GM06990 (cell line): ENCODE measurements at regions not wholly inside any gene's neighbourhood (a gene's known extent, or its start where the extent isn't known, plus 50 kb on each side); places are given as distances from the start of the nearest gene placed in this dataset.

ENCODE experiments used
- DNase-seq: peaks from one replicate; pipeline ENCODE4 v3.0.0-alpha.2; 2011; ENCODE audit not compliant: insufficient read length; ENCODE audit errors: extremely low read depth
- H3K27me3 ChIP-seq: replicated peaks from 2 replicates; pipeline ENCODE4 v1.6.0; 2011; ENCODE audit warnings: low read length; ENCODE audit not compliant: control insufficient read depth, insufficient read depth
- H3K36me3 ChIP-seq: 2 replicates; pipeline ENCODE4 v1.5.1; 2011; ENCODE audit warnings: low read length; ENCODE audit not compliant: control insufficient read depth, insufficient read depth
- H3K4me3 ChIP-seq: replicated peaks from 2 replicates; pipeline ENCODE4 v1.5.1; 2011; ENCODE audit warnings: low read depth, mild to moderate bottlenecking, control low read depth, low read length
- CTCF ChIP-seq: IDR thresholded peaks from 2 replicates; pipeline ENCODE4 v1.5.1; 2011; ENCODE audit warnings: low read length, control low read depth, mild to moderate bottlenecking, inconsistent platforms; ENCODE audit not compliant: insufficient read depth, poor library complexity, severe bottlenecking

GRCh38 chr4:171430495-171430894 is 382.7 kb upstream of the GALNTL6 start:
- no peak for DNase-seq
- H3K27me3 ChIP-seq = no peaks in the 10 kb centered on the region
- H3K4me3 ChIP-seq = no peak overlapping the region
- no peaks in the 10 kb centered on the region for H3K36me3 ChIP-seq
- no peak for TF ChIP-seq CTCF

- TF ChIP-seq CTCF = no peak
- Histone ChIP-seq H3K36me3 (no peaks in the 10 kb centered on the region), H3K4me3 (no peak overlapping the region), H3K27me3 (no peaks in the 10 kb centered on the region)
- no peak for DNase-seq
Observed at GRCh38 chr4:171397175-171397574, 416.0 kb upstream of the GALNTL6 start.

DNA sequence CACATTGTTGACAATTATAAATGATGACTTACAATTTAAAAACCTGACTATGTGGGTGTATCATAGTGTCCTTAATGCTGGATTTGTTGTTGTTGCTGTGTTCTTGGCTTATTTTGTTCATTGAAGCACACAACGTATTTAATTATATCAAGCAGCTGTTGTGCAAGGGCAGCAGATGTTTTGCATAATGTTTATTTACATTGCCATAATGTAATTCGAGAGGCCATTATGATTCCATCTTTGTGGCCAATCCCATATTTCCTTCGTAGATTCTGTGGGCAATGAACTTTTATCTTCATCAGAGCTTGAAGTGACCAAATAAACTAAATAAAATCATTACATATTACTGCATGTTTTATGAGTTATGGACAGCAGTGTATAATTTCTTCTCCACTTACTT is 422.6 kb upstream of the GALNTL6 start:
- DNase-seq = no peak
- TF ChIP-seq CTCF = no peak
- H3K4me3 ChIP-seq = no peak overlapping the region

DNA sequence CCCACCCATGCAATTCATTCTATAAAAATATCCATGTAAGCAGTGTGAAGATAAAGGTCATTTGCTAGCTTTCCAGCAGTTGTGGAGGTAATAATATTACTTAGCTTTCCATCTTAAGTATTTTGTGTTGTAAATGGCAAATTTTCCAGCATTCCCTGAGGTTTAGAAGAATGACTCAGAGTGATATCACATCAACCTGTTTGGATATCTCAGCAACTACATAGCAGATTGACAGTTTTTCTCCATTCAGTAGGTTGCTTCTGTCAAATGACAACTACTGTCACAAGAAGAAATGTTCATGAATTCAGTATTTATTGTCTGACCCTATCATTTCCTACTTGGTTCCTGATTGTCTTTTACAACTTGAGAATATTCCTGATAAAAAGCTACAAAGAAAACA is 434.9 kb upstream of the GALNTL6 start:
- Histone ChIP-seq H3K36me3 (no peaks in the 10 kb centered on the region), H3K27me3 (no peaks in the 10 kb centered on the region), H3K4me3 (no peak overlapping the region)
- DNase-seq = no peak
- TF ChIP-seq CTCF = no peak

More for the DNA sequence above, 422.6 kb upstream of the GALNTL6 start:
- Histone ChIP-seq H3K36me3 (no peaks in the 10 kb centered on the region), H3K27me3 (no peaks in the 10 kb centered on the region)

DNA sequence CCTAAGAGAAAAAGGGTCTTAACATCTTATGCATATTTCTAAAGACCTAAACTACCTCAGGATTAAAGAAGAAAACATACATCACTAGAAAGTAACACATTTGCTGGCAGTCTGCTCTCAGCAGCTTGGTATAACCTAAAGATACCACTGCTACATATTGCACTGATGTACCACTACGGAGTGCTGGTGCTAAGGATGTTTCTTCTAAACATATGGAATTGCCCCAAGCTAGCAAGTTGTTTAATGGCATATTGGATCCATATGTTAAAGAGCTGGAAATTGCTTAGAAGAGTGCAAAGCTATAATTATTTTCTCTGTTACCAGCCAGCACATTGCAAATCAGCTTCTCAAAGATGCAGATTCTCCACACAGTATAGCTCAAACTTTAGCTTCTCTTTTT is 436.5 kb upstream of the GALNTL6 start:
- no peak overlapping the region for H3K4me3 ChIP-seq
- H3K27me3 ChIP-seq = no peaks in the 10 kb centered on the region
- H3K36me3 ChIP-seq = no peaks in the 10 kb centered on the region
- TF ChIP-seq CTCF = no peak
- no peak for DNase-seq

DNA sequence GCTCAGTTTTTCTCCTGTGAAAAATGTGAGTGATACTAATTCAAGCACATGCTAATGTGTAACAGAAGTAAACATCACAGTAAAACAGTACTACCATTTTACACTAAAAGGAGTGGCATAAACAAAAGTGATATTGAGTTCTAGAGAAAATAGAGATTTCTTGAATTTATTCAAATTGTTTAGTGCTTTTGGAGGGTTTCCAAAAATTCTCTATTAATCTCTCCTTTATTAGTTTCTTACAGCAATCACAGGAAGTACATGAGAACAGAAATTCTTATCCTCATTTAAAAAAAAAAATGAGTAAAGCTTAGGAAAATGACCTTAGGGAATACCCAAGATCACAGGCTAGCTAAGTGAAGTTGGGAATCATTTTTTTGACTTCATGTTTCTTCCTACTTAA is 459.7 kb upstream of the GALNTL6 start:
- Histone ChIP-seq H3K36me3 (no peaks in the 10 kb centered on the region), H3K27me3 (no peaks in the 10 kb centered on the region), H3K4me3 (no peak overlapping the region)
- no peak for TF ChIP-seq CTCF
- DNase-seq = no peak
